Upper lobe of right lung (tissue), 1 donor: ENCODE measurements at regions not wholly inside any gene's neighbourhood (a gene's known extent, or its start where the extent isn't known, plus 50 kb on each side); places are given as distances from the start of the nearest gene placed in this dataset.
"Not testable (repeated sequence)": the region's sequence is repeated elsewhere in the genome, so short reads cannot be mapped to it uniquely, and the experiment has no call there.

Experiments used
- ATAC-seq: fragments of 200-7000 bp; cut with Tn5 transposase; one replicate; pipeline ENCODE4 v1.9.1; 2020; ENCODE audit warnings: mild to moderate bottlenecking, moderate library complexity
- DNase-seq: peaks from one replicate; pipeline ENCODE4 v3.0.0-alpha.2; 2020
- H3K27ac ChIP-seq: fragments of 200-600 bp; one replicate; pipeline ENCODE4 v1.8.0; 2022
- H3K27me3 ChIP-seq: fragments of 200-600 bp; one replicate; pipeline ENCODE4 v1.8.0; 2022; ENCODE audit warnings: mild to moderate bottlenecking
- H3K36me3 ChIP-seq: fragments of 200-600 bp; one replicate; pipeline ENCODE4 v1.8.0; 2022
- H3K4me1 ChIP-seq: fragments of 200-600 bp; one replicate; pipeline ENCODE4 v1.8.0; 2022
- H3K4me3 ChIP-seq: fragments of 200-600 bp; one replicate; pipeline ENCODE4 v1.8.0; 2022; ENCODE audit warnings: mild to moderate bottlenecking
- H3K9me3 ChIP-seq: fragments of 200-600 bp; one replicate; pipeline ENCODE4 v1.8.0; 2022
- intact Hi-C: fragments of 100-400 bp; cut with DNase I; formaldehyde crosslinking; loops from one replicate; pipeline ENCODE4 v1.11.0; 2022
- donor health status: DM: no; HTN: yes; CAD: no; lungs with severe emphysema.

- intact Hi-C loops, H3K36me3 ChIP-seq, H3K4me1 ChIP-seq, ATAC-seq, H3K4me3 ChIP-seq, H3K9me3 ChIP-seq, H3K27ac ChIP-seq, DNase-seq, H3K27me3 ChIP-seq: not testable (repeated sequence)
These were observed 162.1 kb upstream of the ZNF658 start for GRCh38 chr9:66738418-66738817.

- intact Hi-C loops, H3K9me3 ChIP-seq, H3K27ac ChIP-seq, H3K36me3 ChIP-seq, ATAC-seq, H3K4me3 ChIP-seq, H3K27me3 ChIP-seq, DNase-seq, H3K4me1 ChIP-seq: not testable (repeated sequence)
These were observed 160.4 kb upstream of the ZNF658 start for GRCh38 chr9:66740136-66740535.

- H3K27me3 ChIP-seq, H3K9me3 ChIP-seq, H3K27ac ChIP-seq, H3K4me3 ChIP-seq, H3K4me1 ChIP-seq, H3K36me3 ChIP-seq, intact Hi-C loops, ATAC-seq: not testable (repeated sequence)
- DNase-seq = peak; percentile 10
These were observed 154.7 kb upstream of the ZNF658 start for GRCh38 chr9:66745846-66746245.

GRCh38 chr9:66752324-66752923 is 148.1 kb upstream of the ZNF658 start:
- H3K4me3 ChIP-seq, H3K27me3 ChIP-seq, intact Hi-C loops, H3K4me1 ChIP-seq, H3K9me3 ChIP-seq, H3K27ac ChIP-seq, H3K36me3 ChIP-seq: not testable (repeated sequence)
- ATAC-seq = peak; percentile 9
- peak; percentile 10 for DNase-seq

- H3K9me3 ChIP-seq, H3K36me3 ChIP-seq, H3K4me1 ChIP-seq, intact Hi-C loops, ATAC-seq, H3K27ac ChIP-seq, H3K4me3 ChIP-seq, H3K27me3 ChIP-seq, DNase-seq: not testable (repeated sequence)
These were observed 140.6 kb upstream of the ZNF658 start for GRCh38 chr9:66759825-66760492.

GRCh38 chr9:66764799-66765493 is 135.6 kb upstream of the ZNF658 start:
- ATAC-seq = peak; percentile 28
- intact Hi-C loops, H3K27ac ChIP-seq, H3K36me3 ChIP-seq, H3K9me3 ChIP-seq, H3K4me1 ChIP-seq, H3K4me3 ChIP-seq, H3K27me3 ChIP-seq, DNase-seq: not testable (repeated sequence)

GRCh38 chr9:66765531-66765930 is 135.0 kb upstream of the ZNF658 start:
- ATAC-seq, DNase-seq, intact Hi-C loops, H3K27ac ChIP-seq, H3K4me1 ChIP-seq, H3K27me3 ChIP-seq, H3K4me3 ChIP-seq, H3K36me3 ChIP-seq, H3K9me3 ChIP-seq: not testable (repeated sequence)

GRCh38 chr9:66771504-66771903 is 129.0 kb upstream of the ZNF658 start:
- intact Hi-C loops, H3K27me3 ChIP-seq, H3K4me1 ChIP-seq, H3K4me3 ChIP-seq, DNase-seq, H3K9me3 ChIP-seq, H3K36me3 ChIP-seq, ATAC-seq, H3K27ac ChIP-seq: not testable (repeated sequence)

GRCh38 chr9:66774618-66775017 is 125.9 kb upstream of the ZNF658 start:
- H3K9me3 ChIP-seq, H3K4me3 ChIP-seq, H3K4me1 ChIP-seq, H3K27ac ChIP-seq, ATAC-seq, intact Hi-C loops, H3K36me3 ChIP-seq, DNase-seq, H3K27me3 ChIP-seq: not testable (repeated sequence)

- H3K4me1 ChIP-seq, H3K36me3 ChIP-seq, H3K9me3 ChIP-seq, H3K27ac ChIP-seq, H3K4me3 ChIP-seq, H3K27me3 ChIP-seq, DNase-seq, intact Hi-C loops: not testable (repeated sequence)
- ATAC-seq = peak; percentile 17
These were observed 120.4 kb upstream of the ZNF658 start for GRCh38 chr9:66779944-66780661.

- peak; percentile 53 for ATAC-seq
- H3K9me3 ChIP-seq, H3K4me1 ChIP-seq, H3K27me3 ChIP-seq, H3K4me3 ChIP-seq, H3K36me3 ChIP-seq, H3K27ac ChIP-seq, DNase-seq, intact Hi-C loops: not testable (repeated sequence)
These were observed 119.3 kb upstream of the ZNF658 start for GRCh38 chr9:66781240-66781639.

- intact Hi-C loops, DNase-seq, ATAC-seq, H3K9me3 ChIP-seq, H3K4me1 ChIP-seq, H3K4me3 ChIP-seq, H3K27me3 ChIP-seq, H3K36me3 ChIP-seq, H3K27ac ChIP-seq: not testable (repeated sequence)
These were observed 118.5 kb upstream of the ZNF658 start for GRCh38 chr9:66782010-66782409.

- H3K9me3 ChIP-seq, H3K27me3 ChIP-seq, ATAC-seq, H3K36me3 ChIP-seq, H3K4me3 ChIP-seq, H3K27ac ChIP-seq, DNase-seq, intact Hi-C loops, H3K4me1 ChIP-seq: not testable (repeated sequence)
These were observed 114.9 kb upstream of the ZNF658 start for GRCh38 chr9:66785603-66786002.
